HepG2 (cell line): ENCODE measurements at regions not wholly inside any gene's neighbourhood (a gene's known extent, or its start where the extent isn't known, plus 50 kb on each side); places are given as distances from the start of the nearest gene placed in this dataset.

Experiments used
- MLLT10 ChIP-seq: sonication (generic); formaldehyde crosslinking; IDR thresholded peaks from 2 replicates; pipeline ENCODE4 v1.4.0; 2020; ENCODE audit warnings: missing genetic modification reagents
- RNF2 ChIP-seq: fragments of 450-650 bp; conservative IDR thresholded peaks from 2 replicates; pipeline ENCODE4 v1.6.1; 2016; ENCODE audit warnings: low read depth
- TAF1 ChIP-seq: sonication (generic); formaldehyde crosslinking; IDR thresholded peaks from 2 replicates; pipeline ENCODE4 v1.4.0; 2020; ENCODE audit warnings: missing genetic modification reagents

- TF ChIP-seq TAF1 (CRISPR knock-in tag) (no peak), MLLT10 (CRISPR knock-in tag) (no peak), RNF2 (no peak)
These were observed 127.4 kb upstream of the G2E3 start for GRCh38 chr14:30431552-30431951.
